ENCODE measurements at regions not wholly inside any gene's neighbourhood (a gene's known extent, or its start where the extent isn't known, plus 50 kb on each side); places are given as distances from the start of the nearest gene placed in this dataset.

DNA sequence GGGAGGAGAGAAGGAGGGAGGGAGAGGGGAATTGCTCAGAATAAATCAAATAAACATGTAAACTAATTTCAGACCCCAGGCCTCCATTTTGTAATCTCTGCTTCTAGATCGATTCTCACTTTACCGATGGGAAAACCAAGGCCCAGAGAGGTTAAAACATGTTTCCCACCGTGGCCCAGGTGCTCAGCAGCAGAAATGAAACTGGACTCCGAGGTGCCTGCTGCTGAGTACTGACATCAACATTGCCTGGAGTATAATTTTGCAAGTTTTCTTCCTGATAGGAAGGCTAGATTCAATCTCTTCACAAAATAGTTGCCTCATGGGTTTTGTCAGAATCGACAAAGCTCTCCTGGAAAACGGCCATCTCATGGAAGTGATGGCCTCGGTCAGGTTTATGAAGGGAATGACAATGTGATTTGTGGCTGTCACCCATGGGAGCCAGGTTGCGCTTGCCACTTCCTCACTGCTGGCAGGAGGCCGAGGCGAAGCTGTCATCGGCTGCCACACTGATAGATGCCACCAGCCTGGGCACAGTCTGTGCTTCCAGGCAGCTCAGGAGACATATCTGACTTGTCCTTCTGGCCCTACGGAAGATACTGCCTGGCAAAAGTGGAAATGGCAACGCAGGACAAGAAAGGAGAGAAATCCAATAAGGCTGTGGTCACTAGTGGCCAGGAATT lies 133.1 kb upstream of the LRRN1 start:
- DNase-seq (ENCODE audit: extremely low spot score): no peak
- H3K27me3 ChIP-seq: no peaks in the 10 kb centered on the region
- no peak for TF ChIP-seq EP300 (IDR thresholded peaks at IDR 0.05)
- WGBS: 76% methylated on average over 13 of the region's 13 CpGs
- intact Hi-C loops (cut with DNase I): no loop called here
- H3K9me3 ChIP-seq: no peaks in the 10 kb centered on the region
- no peaks in the 10 kb centered on the region for H3K4me1 ChIP-seq
- no peak overlapping the region for H3K27ac ChIP-seq (replicated peaks in 1 of 4)
- H3K36me3 ChIP-seq: no peaks in the 10 kb centered on the region
- H3K4me3 ChIP-seq: no peak overlapping the region

- Histone ChIP-seq H3K27me3 (no peaks in the 10 kb centered on the region), H3K9me3 (no peaks in the 10 kb centered on the region), H3K4me3 (no peak overlapping the region), H3K4me1 (no peaks in the 10 kb centered on the region), H3K36me3 (no peaks in the 10 kb centered on the region), H3K27ac (replicated peaks in 1 of 4) (no peak overlapping the region)
- TF ChIP-seq EP300 (IDR thresholded peaks at IDR 0.05): no peak
- TF ChIP-seq, protein P1, sequence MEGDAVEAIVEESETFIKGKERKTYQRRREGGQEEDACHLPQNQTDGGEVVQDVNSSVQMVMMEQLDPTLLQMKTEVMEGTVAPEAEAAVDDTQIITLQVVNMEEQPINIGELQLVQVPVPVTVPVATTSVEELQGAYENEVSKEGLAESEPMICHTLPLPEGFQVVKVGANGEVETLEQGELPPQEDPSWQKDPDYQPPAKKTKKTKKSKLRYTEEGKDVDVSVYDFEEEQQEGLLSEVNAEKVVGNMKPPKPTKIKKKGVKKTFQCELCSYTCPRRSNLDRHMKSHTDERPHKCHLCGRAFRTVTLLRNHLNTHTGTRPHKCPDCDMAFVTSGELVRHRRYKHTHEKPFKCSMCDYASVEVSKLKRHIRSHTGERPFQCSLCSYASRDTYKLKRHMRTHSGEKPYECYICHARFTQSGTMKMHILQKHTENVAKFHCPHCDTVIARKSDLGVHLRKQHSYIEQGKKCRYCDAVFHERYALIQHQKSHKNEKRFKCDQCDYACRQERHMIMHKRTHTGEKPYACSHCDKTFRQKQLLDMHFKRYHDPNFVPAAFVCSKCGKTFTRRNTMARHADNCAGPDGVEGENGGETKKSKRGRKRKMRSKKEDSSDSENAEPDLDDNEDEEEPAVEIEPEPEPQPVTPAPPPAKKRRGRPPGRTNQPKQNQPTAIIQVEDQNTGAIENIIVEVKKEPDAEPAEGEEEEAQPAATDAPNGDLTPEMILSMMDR (IDR thresholded peaks at IDR 0.05): no peak
- no peak for TF ChIP-seq POLR2AphosphoS5 (IDR thresholded peaks at IDR 0.05)
- no peak for TF ChIP-seq POLR2A (IDR thresholded peaks at IDR 0.05; ENCODE audit: low read depth)
- intact Hi-C loops (cut with DNase I): no loop called here
- no peak for DNase-seq (ENCODE audit: extremely low spot score)
- 76% methylated on average over 2 of the region's 2 CpGs for WGBS
These were observed 133.7 kb upstream of the LRRN1 start for GRCh38 chr3:3665546-3665945.

DNA sequence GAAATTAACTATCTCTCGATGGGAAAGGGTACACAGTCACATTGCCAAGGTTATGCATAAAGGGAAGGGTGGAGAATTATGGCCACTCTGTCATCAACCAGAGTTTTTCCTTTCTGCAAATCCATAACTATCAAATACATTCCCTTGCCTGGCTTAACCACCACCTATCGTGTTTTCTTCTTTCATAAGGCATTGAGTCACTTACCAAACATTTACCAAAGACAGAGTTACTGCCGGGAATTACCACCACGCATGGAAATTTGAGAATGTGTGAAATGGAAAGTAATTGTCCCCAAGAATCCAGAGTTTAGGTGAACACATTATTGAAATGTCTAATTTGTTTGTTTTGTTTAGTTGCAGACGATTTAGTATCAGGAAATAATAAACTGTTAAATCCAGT lies 134.3 kb upstream of the LRRN1 start:
- H3K4me1 ChIP-seq: no peaks in the 10 kb centered on the region
- peaks cover 0 to under 1% (median 0%) of the 10 kb centered on the region in 4 donors for H3K9me3 ChIP-seq
- H3K36me3 ChIP-seq: no peaks in the 10 kb centered on the region
- H3K4me3 ChIP-seq: no peak overlapping the region
- no peak for DNase-seq (ENCODE audit: extremely low spot score)
- intact Hi-C loops (cut with DNase I): no loop called here
- no peak overlapping the region for H3K27ac ChIP-seq (replicated peaks in 1 of 4)
- H3K27me3 ChIP-seq: no peaks in the 10 kb centered on the region
- WGBS: 86% methylated on average over 5 of the region's 5 CpGs
- TF ChIP-seq POLR2A (IDR thresholded peaks at IDR 0.05; ENCODE audit: low read depth): no peak
- TF ChIP-seq POLR2AphosphoS5 (IDR thresholded peaks at IDR 0.05): no peak
- no peak for TF ChIP-seq EP300 (IDR thresholded peaks at IDR 0.05)
- TF ChIP-seq, protein P1 (IDR thresholded peaks at IDR 0.05): no peak

DNA sequence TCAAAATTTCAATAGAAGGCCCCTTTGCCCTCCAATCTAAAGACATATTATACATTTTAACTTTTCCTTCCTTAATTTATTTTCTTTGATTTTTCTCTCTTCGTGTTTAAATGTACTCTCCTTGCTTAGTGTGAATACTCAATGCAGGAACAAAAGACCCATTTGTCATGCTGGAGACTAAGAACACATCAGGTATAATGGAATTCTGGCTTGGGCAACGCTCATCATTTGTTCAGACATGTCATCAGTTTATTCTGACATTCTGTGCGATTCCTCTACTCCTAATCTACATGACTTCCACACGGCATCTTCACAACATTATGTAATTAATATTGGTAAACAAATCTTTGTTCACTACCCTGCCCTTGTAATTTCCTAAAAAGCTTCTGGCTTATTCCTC lies 136.6 kb upstream of the LRRN1 start:
- intact Hi-C loops (cut with DNase I): no loop called here
- DNase-seq (ENCODE audit: extremely low spot score): no peak
- 81% methylated on average over 4 of the region's 4 CpGs for WGBS
- H3K27me3 ChIP-seq: no peaks in the 10 kb centered on the region
- no peaks in the 10 kb centered on the region for H3K36me3 ChIP-seq
- no peak overlapping the region for H3K27ac ChIP-seq (replicated peaks in 1 of 4)
- H3K9me3 ChIP-seq: peaks cover 0 to 15% (median 5%) of the 10 kb centered on the region in 4 donors
- TF ChIP-seq POLR2AphosphoS5 (IDR thresholded peaks at IDR 0.05): no peak
- H3K4me1 ChIP-seq: no peaks in the 10 kb centered on the region
- H3K4me3 ChIP-seq: no peak overlapping the region

- H3K27ac ChIP-seq (replicated peaks in 1 of 4): no peak overlapping the region
- H3K36me3 ChIP-seq: no peaks in the 10 kb centered on the region
- no peaks in the 10 kb centered on the region for H3K27me3 ChIP-seq
- 83% methylated on average over 2 of the region's 2 CpGs for WGBS
- no peak overlapping the region for H3K4me3 ChIP-seq
- intact Hi-C loops (cut with DNase I): no loop called here
- TF ChIP-seq, protein P1 (IDR thresholded peaks at IDR 0.05): no peak
- no peak for TF ChIP-seq EP300 (IDR thresholded peaks at IDR 0.05)
- TF ChIP-seq POLR2AphosphoS5 (IDR thresholded peaks at IDR 0.05): no peak
- H3K9me3 ChIP-seq: peaks cover 0 to 14% (median 5%) of the 10 kb centered on the region in 4 donors
- no peaks in the 10 kb centered on the region for H3K4me1 ChIP-seq
- DNase-seq (ENCODE audit: extremely low spot score): no peak
These were observed 144.3 kb upstream of the LRRN1 start for GRCh38 chr3:3654916-3655315.
